Endothelial cell of umbilical vein (primary cell): ENCODE measurements at regions not wholly inside any gene's neighbourhood (a gene's known extent, or its start where the extent isn't known, plus 50 kb on each side); places are given as distances from the start of the nearest gene placed in this dataset.

Experiments used
- BruUV-seq: library from RNA; stranded (reverse); fragments of 400-500 nt; replicated peaks from 2 replicates; lab custom pipeline; 2021; lab: Mats Ljungman, UMichigan
- CTCF ChIA-PET: fragments of 300-600, 350-600 bp; sonication (Branson Sonifier 250); formaldehyde crosslinking; loops from one replicate; lab custom pipeline; 2021; ENCODE audit warnings: antibody characterized with exemption, inconsistent platforms; lab: Charles Lee
- POLR2A ChIA-PET: fragments of 300-600, 350-600 bp; sonication (Branson Sonifier 250); formaldehyde crosslinking; loops from one replicate; lab custom pipeline; 2021; ENCODE audit warnings: antibody characterized with exemption, inconsistent platforms; lab: Charles Lee
- DNase-seq: peaks from one replicate; pipeline ENCODE4 v3.0.0-alpha.2; 2011; ENCODE audit warnings: low read depth, low spot score
- FAIRE-seq: peaks from 2 replicates; lab custom pipeline; 2011; peaks lifted over from hg19 to GRCh38; lab: Jason Lieb, UNC
- H2AFZ ChIP-seq: 2 replicates; pipeline ENCODE4 v1.6.0; 2012; ENCODE audit warnings: low read depth, low read length, control low read depth, inconsistent platforms
- H3K27ac ChIP-seq: 2 replicates; pipeline ENCODE4 v1.5.1; 2011; ENCODE audit warnings: low read depth, mild to moderate bottlenecking, control low read depth, low read length, moderate library complexity; ENCODE audit not compliant: insufficient read depth
- H3K27me3 ChIP-seq, 2 experiments: 2 replicates each; pipeline versions ENCODE4 v1.6.0 to v1.6.1; 2011; ENCODE audit warnings: low read length in 2 of 2, mixed read lengths in 1 of 2; ENCODE audit not compliant: control insufficient read depth in 2 of 2, insufficient read depth in 2 of 2
- H3K36me3 ChIP-seq, 2 experiments: 2 replicates in 1 of 2; 3 replicates in 1 of 2; pipeline ENCODE4 v1.5.1; 2011; ENCODE audit warnings: low read length in 2 of 2, mild to moderate bottlenecking in 1 of 2, moderate library complexity in 1 of 2; ENCODE audit not compliant: control insufficient read depth in 2 of 2, insufficient read depth in 2 of 2; ENCODE audit errors: extremely low read depth in 1 of 2
- H3K4me1 ChIP-seq: 3 replicates; pipeline ENCODE4 v1.5.1; 2011; ENCODE audit warnings: mild to moderate bottlenecking, low read length; ENCODE audit not compliant: control insufficient read depth, insufficient read depth; ENCODE audit errors: extremely low read depth
- H3K4me2 ChIP-seq: 2 replicates; pipeline ENCODE4 v1.6.1; 2011; ENCODE audit warnings: low read length, control low read depth, mixed read lengths; ENCODE audit not compliant: insufficient read depth
- H3K4me3 ChIP-seq, 3 experiments: fragments of 200-600 bp in 1 of 3; sonication (generic), shearing (Covaris generic) in 1 of 3; replicated peaks in 1 of 3; 2 replicates each; pipeline ENCODE4 v1.5.1; 2011 to 2016; ENCODE audit warnings: control low read depth in 3 of 3, low read length in 3 of 3, mild to moderate bottlenecking in 2 of 3, inconsistent platforms in 1 of 3, low read depth in 1 of 3, moderate library complexity in 1 of 3; ENCODE audit not compliant: insufficient read depth in 1 of 3
- H3K79me2 ChIP-seq: 2 replicates; pipeline ENCODE4 v1.6.0; 2012; ENCODE audit warnings: low read length, inconsistent platforms; ENCODE audit not compliant: control insufficient read depth, insufficient read depth
- H3K9ac ChIP-seq: replicated peaks from 2 replicates; pipeline ENCODE3; 2011; ENCODE audit warnings: low read length, control low read depth; ENCODE audit not compliant: insufficient read depth; ENCODE audit errors: extremely low read depth
- H3K9me1 ChIP-seq: replicated peaks from 3 replicates; pipeline ENCODE4 v1.6.0; 2011; ENCODE audit warnings: mild to moderate bottlenecking, low read length; ENCODE audit not compliant: control insufficient read depth, insufficient read depth; ENCODE audit errors: extremely low read depth
- H3K9me3 ChIP-seq: replicated peaks from 2 replicates; pipeline ENCODE4 v1.5.1; 2012; ENCODE audit warnings: low read length, inconsistent platforms; ENCODE audit not compliant: control insufficient read depth, insufficient read depth
- H4K20me1 ChIP-seq: replicated peaks from 2 replicates; pipeline ENCODE3; 2011; ENCODE audit warnings: mild to moderate bottlenecking, low read length; ENCODE audit not compliant: control insufficient read depth, insufficient read depth; ENCODE audit errors: extremely low read depth
- CTCF ChIP-seq, 2 donors: IDR thresholded peaks; 1 replicate in 1 of 2; 2 replicates in 1 of 2; pipeline ENCODE4 v1.5.1; 2011; ENCODE audit warnings: low read length in 2 of 2, mild to moderate bottlenecking in 2 of 2, moderate library complexity in 2 of 2, control low read depth in 1 of 2, inconsistent platforms in 1 of 2, low read depth in 1 of 2; ENCODE audit not compliant: insufficient read depth in 1 of 2; ENCODE audit errors: extremely low read depth in 1 of 2
- EZH2 ChIP-seq: IDR thresholded peaks from 2 replicates; pipeline ENCODE4 v1.6.1; 2012; ENCODE audit warnings: borderline replicate concordance, low read depth, mild to moderate bottlenecking, moderate library complexity, low read length, inconsistent platforms; ENCODE audit not compliant: severe bottlenecking
- FOS ChIP-seq: IDR thresholded peaks from 2 replicates; pipeline ENCODE4 v1.6.1; 2011; ENCODE audit warnings: mild to moderate bottlenecking, low read length, moderate library complexity, borderline replicate concordance; ENCODE audit not compliant: insufficient read depth
- GATA2 ChIP-seq: IDR thresholded peaks from 2 replicates; pipeline ENCODE4 v1.7.0; 2011; ENCODE audit warnings: low read depth, mild to moderate bottlenecking, moderate library complexity, mixed read lengths, low read length; ENCODE audit not compliant: insufficient read length, insufficient read depth
- JUN ChIP-seq: IDR thresholded peaks from 2 replicates; pipeline ENCODE4 v1.6.1; 2011; ENCODE audit warnings: borderline replicate concordance, low read depth; ENCODE audit not compliant: insufficient read length, insufficient read depth
- MAX ChIP-seq: IDR thresholded peaks from 2 replicates; pipeline ENCODE4 v1.6.1; 2011; ENCODE audit not compliant: insufficient read depth, insufficient read length
- MYC ChIP-seq: IDR thresholded peaks from one replicate; pipeline ENCODE4 v1.6.1; 2011; ENCODE audit warnings: mild to moderate bottlenecking, low read depth, low read length
- POLR2A ChIP-seq: IDR thresholded peaks from 2 replicates; pipeline ENCODE4 v1.6.1; 2012; ENCODE audit warnings: low read depth, mild to moderate bottlenecking, control low read depth, low read length
- POLR2AphosphoS5 ChIP-seq: IDR thresholded peaks from 2 replicates; pipeline ENCODE4 v1.6.1; 2012; ENCODE audit warnings: low read depth, mild to moderate bottlenecking, control low read depth, low read length, moderate library complexity; ENCODE audit not compliant: insufficient read depth
- dilution Hi-C: fragments of 300-500 bp; cut with MboI; formaldehyde crosslinking; loops from one replicate; pipeline ENCODE4 v1.15.0; 2019; ENCODE audit warnings: low sequenced_read_pairs; ENCODE audit not compliant: extremely low pct_ligation_motif_present
- intact Hi-C: fragments of 100-400 bp; cut with micrococcal nuclease; formaldehyde crosslinking; loops from one replicate; pipeline ENCODE4 v1.10.0; 2022

GRCh38 chr7:36794689-36795088 is 70.4 kb upstream of the AOAH start:
- H3K9ac ChIP-seq, result no peak overlapping the region
- no peaks in the 10 kb centered on the region for H3K27me3 ChIP-seq
- H3K79me2 ChIP-seq, result no peaks in the 10 kb centered on the region
- no peak overlapping the region for H2AFZ ChIP-seq
- no peaks in the 10 kb centered on the region for H3K36me3 ChIP-seq
- DNase-seq (no peak), FAIRE-seq (no peak)
- no peaks in the 10 kb centered on the region for H4K20me1 ChIP-seq
- dilution Hi-C loops (no loop called here), intact Hi-C loops (no loop called here)
- H3K9me1 ChIP-seq, result no peaks in the 10 kb centered on the region
- ChIA-PET CTCF (no interaction called here), POLR2A (no interaction called here)
- no peaks in the 10 kb centered on the region for H3K9me3 ChIP-seq
- TF ChIP-seq FOS, result no peak
- no peak for TF ChIP-seq JUN
- no peak for TF ChIP-seq CTCF (IDR thresholded peaks at IDR 0.05; ENCODE audit: extremely low read depth in 1 of 2, insufficient read depth in 1 of 2, low read depth in 1 of 2, low read length in 2 of 2)
- TF ChIP-seq EZH2, result no peak
- no peak for TF ChIP-seq POLR2A
- TF ChIP-seq MAX, result no peak
- no peak for TF ChIP-seq GATA2
- TF ChIP-seq MYC, result no peak
- TF ChIP-seq POLR2AphosphoS5, result no peak
- no peaks in the 10 kb centered on the region for H3K4me1 ChIP-seq
- no peak overlapping the region for H3K4me2 ChIP-seq
- H3K4me3 ChIP-seq, result no peak overlapping the region
- no peak overlapping the region for H3K27ac ChIP-seq
- no TSS peak for BruUV-seq
